ENCODE measurements at regions not wholly inside any gene's neighbourhood (a gene's known extent, or its start where the extent isn't known, plus 50 kb on each side); places are given as distances from the start of the nearest gene placed in this dataset.

GRCh38 chr12:62005615-62006014, 254.6 kb upstream of the USP15 start:
- H3K4me2 ChIP-seq (ENCODE audit: low read depth, low read length, poor library complexity, severe bottlenecking): no peak overlapping the region
- H3K9me3 ChIP-seq (ENCODE audit: insufficient read depth, low read length): no peaks in the 10 kb centered on the region
- H3K4me3 ChIP-seq (ENCODE audit: insufficient read depth, low read length, poor library complexity, severe bottlenecking): no peak overlapping the region
- H3K27ac ChIP-seq (ENCODE audit: low read depth, low read length): no peak overlapping the region
- TF ChIP-seq, protein P1, sequence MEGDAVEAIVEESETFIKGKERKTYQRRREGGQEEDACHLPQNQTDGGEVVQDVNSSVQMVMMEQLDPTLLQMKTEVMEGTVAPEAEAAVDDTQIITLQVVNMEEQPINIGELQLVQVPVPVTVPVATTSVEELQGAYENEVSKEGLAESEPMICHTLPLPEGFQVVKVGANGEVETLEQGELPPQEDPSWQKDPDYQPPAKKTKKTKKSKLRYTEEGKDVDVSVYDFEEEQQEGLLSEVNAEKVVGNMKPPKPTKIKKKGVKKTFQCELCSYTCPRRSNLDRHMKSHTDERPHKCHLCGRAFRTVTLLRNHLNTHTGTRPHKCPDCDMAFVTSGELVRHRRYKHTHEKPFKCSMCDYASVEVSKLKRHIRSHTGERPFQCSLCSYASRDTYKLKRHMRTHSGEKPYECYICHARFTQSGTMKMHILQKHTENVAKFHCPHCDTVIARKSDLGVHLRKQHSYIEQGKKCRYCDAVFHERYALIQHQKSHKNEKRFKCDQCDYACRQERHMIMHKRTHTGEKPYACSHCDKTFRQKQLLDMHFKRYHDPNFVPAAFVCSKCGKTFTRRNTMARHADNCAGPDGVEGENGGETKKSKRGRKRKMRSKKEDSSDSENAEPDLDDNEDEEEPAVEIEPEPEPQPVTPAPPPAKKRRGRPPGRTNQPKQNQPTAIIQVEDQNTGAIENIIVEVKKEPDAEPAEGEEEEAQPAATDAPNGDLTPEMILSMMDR (IDR thresholded peaks at IDR 0.05; ENCODE audit: insufficient read depth, low read length, poor library complexity, severe bottlenecking): no peak
- H2AFZ ChIP-seq (ENCODE audit: low read depth, low read length, severe bottlenecking): no peak overlapping the region
- no peak overlapping the region for H3K9ac ChIP-seq (ENCODE audit: low read length)
- H3K9me2 ChIP-seq (replicated peaks; ENCODE audit: insufficient read depth, low read length): no peaks in the 10 kb centered on the region
- H3K27me3 ChIP-seq (ENCODE audit: low read length): no peaks in the 10 kb centered on the region
- no peaks in the 10 kb centered on the region for H3K36me3 ChIP-seq (ENCODE audit: low read length)
- H3F3A ChIP-seq (ENCODE audit: insufficient read depth): no peaks in the 10 kb centered on the region
- H3K79me2 ChIP-seq (ENCODE audit: insufficient read depth, low read length): no peaks in the 10 kb centered on the region
- H4K20me1 ChIP-seq (ENCODE audit: low read depth, low read length): no peaks in the 10 kb centered on the region

- Histone ChIP-seq H3F3A (ENCODE audit: insufficient read depth) (no peaks in the 10 kb centered on the region), H3K9me3 (ENCODE audit: insufficient read depth, low read length) (no peaks in the 10 kb centered on the region), H3K4me2 (ENCODE audit: low read depth, low read length, poor library complexity, severe bottlenecking) (no peak overlapping the region), H3K36me3 (ENCODE audit: low read length) (no peaks in the 10 kb centered on the region), H3K9me2 (replicated peaks; ENCODE audit: insufficient read depth, low read length) (no peaks in the 10 kb centered on the region), H3K27ac (ENCODE audit: low read depth, low read length) (no peak overlapping the region), H4K20me1 (ENCODE audit: low read depth, low read length) (no peaks in the 10 kb centered on the region), H3K4me3 (ENCODE audit: insufficient read depth, low read length, poor library complexity, severe bottlenecking) (no peak overlapping the region), H3K27me3 (ENCODE audit: low read length) (no peaks in the 10 kb centered on the region), H3K79me2 (ENCODE audit: insufficient read depth, low read length) (no peaks in the 10 kb centered on the region), H3K9ac (ENCODE audit: low read length) (no peak overlapping the region), H2AFZ (ENCODE audit: low read depth, low read length, severe bottlenecking) (no peak overlapping the region)
- TF ChIP-seq, protein P1 (IDR thresholded peaks at IDR 0.05; ENCODE audit: insufficient read depth, low read length, poor library complexity, severe bottlenecking): peak; percentile 70
- no peak for TF ChIP-seq EZH2phosphoT487 (conservative IDR thresholded peaks at IDR 0.05; ENCODE audit: low read length)
Measured at GRCh38 chr12:62006076-62006732, 254.0 kb upstream of the USP15 start.

DNA sequence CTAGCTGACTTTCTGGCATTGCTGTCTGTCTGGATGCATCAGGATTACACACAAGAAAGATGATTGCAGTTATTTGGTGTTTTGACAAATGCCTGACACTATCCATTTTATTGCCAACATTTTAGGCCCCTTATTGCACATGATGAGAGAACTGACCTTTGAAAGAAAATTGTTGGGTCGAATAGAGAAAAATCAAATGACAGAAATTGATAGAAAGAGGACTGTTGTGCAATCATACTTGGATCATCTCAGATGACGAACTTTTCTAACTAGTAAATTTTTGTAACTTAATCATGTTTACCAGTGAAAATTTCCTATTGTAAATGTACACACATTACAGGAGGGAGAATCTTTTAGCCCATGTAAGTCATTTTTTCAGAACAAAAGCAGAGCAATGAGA, 251.5 kb upstream of the USP15 start:
- H3K27me3 ChIP-seq (ENCODE audit: low read length): no peaks in the 10 kb centered on the region
- no peak overlapping the region for H3K4me2 ChIP-seq (ENCODE audit: low read depth, low read length, poor library complexity, severe bottlenecking)
- H3K79me2 ChIP-seq (ENCODE audit: insufficient read depth, low read length): no peaks in the 10 kb centered on the region
- TF ChIP-seq, protein P1 (IDR thresholded peaks at IDR 0.05; ENCODE audit: insufficient read depth, low read length, poor library complexity, severe bottlenecking): no peak
- TF ChIP-seq EZH2phosphoT487 (conservative IDR thresholded peaks at IDR 0.05; ENCODE audit: low read length): no peak
- H3F3A ChIP-seq (ENCODE audit: insufficient read depth): no peaks in the 10 kb centered on the region
- no peaks in the 10 kb centered on the region for H3K9me2 ChIP-seq (replicated peaks; ENCODE audit: insufficient read depth, low read length)
- H4K20me1 ChIP-seq (ENCODE audit: low read depth, low read length): no peaks in the 10 kb centered on the region
- H3K4me3 ChIP-seq (ENCODE audit: insufficient read depth, low read length, poor library complexity, severe bottlenecking): no peak overlapping the region
- no peaks in the 10 kb centered on the region for H3K9me3 ChIP-seq (ENCODE audit: insufficient read depth, low read length)
- no peaks in the 10 kb centered on the region for H3K36me3 ChIP-seq (ENCODE audit: low read length)
- H2AFZ ChIP-seq (ENCODE audit: low read depth, low read length, severe bottlenecking): no peak overlapping the region
- no peak overlapping the region for H3K9ac ChIP-seq (ENCODE audit: low read length)
- no peak overlapping the region for H3K27ac ChIP-seq (ENCODE audit: low read depth, low read length)
